Karpas-422 (cell line): ENCODE measurements at regions not wholly inside any gene's neighbourhood (a gene's known extent, or its start where the extent isn't known, plus 50 kb on each side); places are given as distances from the start of the nearest gene placed in this dataset.
A peak's percentile ranks its signal among the peaks of the same experiment; 100 is the strongest.

Experiments
- DNase-seq: peaks from one replicate; pipeline ENCODE4 v3.0.0-alpha.2; 2015
- H2AFZ ChIP-seq: fragments of 200-600 bp; sonication (generic); 2 replicates; pipeline ENCODE4 v1.6.1; 2014; ENCODE audit warnings: antibody characterized with exemption, low read length, mixed read lengths
- H3K27ac ChIP-seq: fragments of 200-600 bp; sonication (generic); 2 replicates; pipeline ENCODE4 v1.5.1; 2014; ENCODE audit warnings: mild to moderate bottlenecking, low read length, moderate library complexity
- H3K27me3 ChIP-seq: fragments of 200-600 bp; sonication (generic); 2 replicates; pipeline ENCODE4 v1.6.1; 2014; ENCODE audit warnings: low read length, mixed read lengths
- H3K36me3 ChIP-seq: fragments of 200-600 bp; sonication (generic); 2 replicates; pipeline ENCODE4 v1.6.1; 2014; ENCODE audit warnings: low read length, mixed read lengths; ENCODE audit not compliant: insufficient read depth
- H3K4me1 ChIP-seq: fragments of 200-600 bp; sonication (generic); 2 replicates; pipeline ENCODE4 v1.6.1; 2014; ENCODE audit warnings: mild to moderate bottlenecking, low read length, mixed read lengths
- H3K4me2 ChIP-seq: fragments of 200-600 bp; sonication (generic); 2 replicates; pipeline ENCODE4 v1.6.1; 2014; ENCODE audit warnings: low read length, low read depth, mild to moderate bottlenecking; ENCODE audit not compliant: poor library complexity, severe bottlenecking
- H3K4me3 ChIP-seq: fragments of 200-600 bp; sonication (generic); 2 replicates; pipeline ENCODE4 v1.5.1; 2014; ENCODE audit warnings: mild to moderate bottlenecking, antibody characterized with exemption, low read length, mixed read lengths
- H3K79me2 ChIP-seq: fragments of 200-600 bp; sonication (generic); 2 replicates; pipeline ENCODE4 v1.6.1; 2014; ENCODE audit warnings: mild to moderate bottlenecking, low read length, mixed read lengths
- H3K9ac ChIP-seq: fragments of 200-600 bp; sonication (generic); 2 replicates; pipeline ENCODE4 v1.6.0; 2014; ENCODE audit warnings: low read length
- H3K9me2 ChIP-seq: fragments of 200-600 bp; sonication (generic), shearing (Covaris generic); replicated peaks from 2 replicates; pipeline ENCODE4 v1.6.0; 2014; ENCODE audit warnings: mild to moderate bottlenecking, low read length, moderate library complexity; ENCODE audit not compliant: insufficient read depth
- H3K9me3 ChIP-seq: fragments of 300-700, 200-600 bp; sonication (generic); 2 replicates; pipeline ENCODE4 v1.6.1; 2014; ENCODE audit warnings: low read length, mixed read lengths
- H4K20me1 ChIP-seq: fragments of 200-600 bp; sonication (generic); 2 replicates; pipeline ENCODE4 v1.6.1; 2014; ENCODE audit warnings: mild to moderate bottlenecking, antibody characterized with exemption, low read length, low read depth; ENCODE audit not compliant: insufficient read depth

GRCh38 chr2:221097949-221098348, 474.2 kb downstream of the EPHA4 start:
- Histone ChIP-seq H2AFZ (no peak overlapping the region), H3K36me3 (no peaks in the 10 kb centered on the region)

DNA sequence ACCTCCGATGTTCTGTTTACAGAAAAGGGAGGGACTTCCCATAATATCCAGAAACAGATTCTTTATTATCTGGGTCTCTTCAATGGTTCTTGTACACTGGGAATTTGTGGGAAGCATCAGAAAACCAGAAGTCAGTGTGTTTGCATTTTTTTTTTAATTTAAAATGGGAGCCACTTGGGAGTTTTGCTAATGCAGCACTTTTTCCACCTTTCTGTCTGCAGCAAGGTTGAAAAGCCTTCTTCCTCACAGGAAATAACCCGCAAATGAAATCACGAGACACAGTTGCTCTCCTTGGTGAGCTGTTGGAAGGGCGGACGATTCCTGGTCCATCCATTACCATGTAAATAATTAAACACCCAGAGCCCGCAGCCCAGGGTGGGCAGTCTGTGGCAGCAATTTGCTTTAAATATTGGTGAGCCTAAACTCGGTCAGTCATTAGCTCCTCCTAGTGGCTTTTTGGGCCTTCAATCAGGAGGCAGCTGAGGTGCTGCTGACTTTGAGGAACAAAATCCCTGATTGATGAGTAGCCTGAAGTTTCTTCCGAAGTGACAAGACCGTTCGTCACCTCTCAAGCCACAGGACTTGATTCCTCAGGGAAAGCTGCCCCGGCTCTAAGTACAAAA, 471.5 kb downstream of the EPHA4 start:
- no peak overlapping the region for H3K27ac ChIP-seq
- no peaks in the 10 kb centered on the region for H3K9me2 ChIP-seq
- H3K27me3 ChIP-seq, result no peaks in the 10 kb centered on the region
- H2AFZ ChIP-seq, result no peak overlapping the region
- H3K36me3 ChIP-seq, result no peaks in the 10 kb centered on the region
- H3K9ac ChIP-seq, result no peak overlapping the region
- no peak overlapping the region for H3K4me2 ChIP-seq
- no peaks in the 10 kb centered on the region for H3K4me1 ChIP-seq
- H3K4me3 ChIP-seq, result no peak overlapping the region
- peak; percentile 62 for DNase-seq
- no peaks in the 10 kb centered on the region for H3K9me3 ChIP-seq
- H4K20me1 ChIP-seq, result no peaks in the 10 kb centered on the region
- no peaks in the 10 kb centered on the region for H3K79me2 ChIP-seq

More at GRCh38 chr2:221097949-221098348, 474.2 kb downstream of the EPHA4 start:
- Histone ChIP-seq H3K27ac (no peak overlapping the region), H3K9ac (no peak overlapping the region), H3K9me3 (no peaks in the 10 kb centered on the region), H3K4me3 (no peak overlapping the region), H3K4me1 (no peaks in the 10 kb centered on the region), H3K27me3 (no peaks in the 10 kb centered on the region), H3K4me2 (no peak overlapping the region), H4K20me1 (no peaks in the 10 kb centered on the region), H3K79me2 (no peaks in the 10 kb centered on the region), H3K9me2 (no peaks in the 10 kb centered on the region)
- DNase-seq, result no peak

- no peaks in the 10 kb centered on the region for H3K27me3 ChIP-seq
- H3K9me3 ChIP-seq, result no peaks in the 10 kb centered on the region
- no peak overlapping the region for H2AFZ ChIP-seq
- H3K4me3 ChIP-seq, result no peak overlapping the region
- no peaks in the 10 kb centered on the region for H3K4me1 ChIP-seq
- DNase-seq, result no peak
- H3K79me2 ChIP-seq, result no peaks in the 10 kb centered on the region
- H3K9ac ChIP-seq, result no peak overlapping the region
- no peaks in the 10 kb centered on the region for H3K9me2 ChIP-seq
- no peaks in the 10 kb centered on the region for H4K20me1 ChIP-seq
- H3K36me3 ChIP-seq, result no peaks in the 10 kb centered on the region
- no peak overlapping the region for H3K27ac ChIP-seq
- no peak overlapping the region for H3K4me2 ChIP-seq
Observed at GRCh38 chr2:221102896-221103688, 469.0 kb downstream of the EPHA4 start.

- Histone ChIP-seq H4K20me1 (no peaks in the 10 kb centered on the region), H3K9ac (no peak overlapping the region), H3K9me3 (no peaks in the 10 kb centered on the region), H3K4me2 (no peak overlapping the region), H2AFZ (no peak overlapping the region), H3K9me2 (no peaks in the 10 kb centered on the region), H3K4me3 (no peak overlapping the region), H3K36me3 (no peaks in the 10 kb centered on the region), H3K27ac (no peak overlapping the region), H3K27me3 (no peaks in the 10 kb centered on the region), H3K79me2 (no peaks in the 10 kb centered on the region), H3K4me1 (no peaks in the 10 kb centered on the region)
- DNase-seq, result no peak
Observed at GRCh38 chr2:221103930-221104329, 468.2 kb downstream of the EPHA4 start.

- Histone ChIP-seq H3K9me3 (no peaks in the 10 kb centered on the region), H3K27me3 (no peaks in the 10 kb centered on the region), H3K4me3 (no peak overlapping the region), H4K20me1 (no peaks in the 10 kb centered on the region), H3K4me2 (no peak overlapping the region), H3K9ac (no peak overlapping the region), H3K27ac (no peak overlapping the region), H3K36me3 (no peaks in the 10 kb centered on the region), H2AFZ (no peak overlapping the region), H3K9me2 (no peaks in the 10 kb centered on the region), H3K79me2 (no peaks in the 10 kb centered on the region), H3K4me1 (no peaks in the 10 kb centered on the region)
- no peak for DNase-seq
Observed at GRCh38 chr2:221104361-221104811, 467.7 kb downstream of the EPHA4 start.

DNA sequence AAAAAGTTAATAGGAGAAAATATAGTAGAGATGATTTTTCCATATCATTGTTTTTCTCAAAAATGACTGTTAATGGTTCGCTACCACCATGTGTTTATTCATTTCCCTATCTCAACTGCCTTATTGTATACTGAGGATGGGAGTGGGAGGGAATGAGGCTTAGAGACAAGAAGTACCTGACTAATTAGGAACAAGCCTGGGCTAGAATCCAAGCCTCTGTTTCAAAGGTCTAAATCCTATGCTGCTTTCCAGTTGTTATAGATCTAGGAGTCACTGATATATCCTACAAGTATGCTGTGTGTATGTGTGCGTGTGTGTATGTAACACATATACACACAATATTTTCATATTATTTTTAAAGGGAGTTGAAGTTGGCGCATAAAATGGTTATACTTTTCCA, 465.9 kb downstream of the EPHA4 start:
- Histone ChIP-seq H3K4me2 (no peak overlapping the region), H3K79me2 (no peaks in the 10 kb centered on the region), H3K9me2 (no peaks in the 10 kb centered on the region), H2AFZ (no peak overlapping the region), H3K9me3 (no peaks in the 10 kb centered on the region), H3K36me3 (no peaks in the 10 kb centered on the region), H4K20me1 (no peaks in the 10 kb centered on the region), H3K4me3 (no peak overlapping the region), H3K4me1 (no peaks in the 10 kb centered on the region), H3K9ac (no peak overlapping the region), H3K27ac (no peak overlapping the region), H3K27me3 (no peaks in the 10 kb centered on the region)
- DNase-seq, result no peak

DNA sequence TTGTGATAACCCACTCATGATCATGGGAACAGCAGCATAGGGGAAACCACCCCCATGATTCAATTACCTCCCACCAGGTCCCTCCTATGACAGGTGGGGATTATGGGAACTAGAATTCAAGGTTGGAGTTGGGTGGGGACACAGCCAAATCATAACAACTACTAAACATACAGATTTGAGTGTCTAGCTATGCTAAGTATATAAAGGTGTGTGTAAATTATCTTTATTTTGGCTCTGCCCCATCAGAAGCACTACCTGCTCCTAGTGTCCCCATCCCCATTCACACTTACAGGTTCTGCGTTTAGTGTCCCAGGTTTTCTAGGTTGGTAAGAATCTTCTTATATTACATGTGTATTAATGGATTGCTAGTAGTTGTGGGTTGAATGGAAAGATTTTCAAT, 464.7 kb downstream of the EPHA4 start:
- Histone ChIP-seq H3K9ac (no peak overlapping the region), H3K4me3 (no peak overlapping the region), H3K27me3 (no peaks in the 10 kb centered on the region), H3K4me2 (no peak overlapping the region), H3K9me3 (no peaks in the 10 kb centered on the region), H2AFZ (no peak overlapping the region), H3K36me3 (no peaks in the 10 kb centered on the region), H3K4me1 (no peaks in the 10 kb centered on the region), H4K20me1 (no peaks in the 10 kb centered on the region), H3K79me2 (no peaks in the 10 kb centered on the region), H3K9me2 (no peaks in the 10 kb centered on the region), H3K27ac (no peak overlapping the region)
- DNase-seq, result no peak

DNA sequence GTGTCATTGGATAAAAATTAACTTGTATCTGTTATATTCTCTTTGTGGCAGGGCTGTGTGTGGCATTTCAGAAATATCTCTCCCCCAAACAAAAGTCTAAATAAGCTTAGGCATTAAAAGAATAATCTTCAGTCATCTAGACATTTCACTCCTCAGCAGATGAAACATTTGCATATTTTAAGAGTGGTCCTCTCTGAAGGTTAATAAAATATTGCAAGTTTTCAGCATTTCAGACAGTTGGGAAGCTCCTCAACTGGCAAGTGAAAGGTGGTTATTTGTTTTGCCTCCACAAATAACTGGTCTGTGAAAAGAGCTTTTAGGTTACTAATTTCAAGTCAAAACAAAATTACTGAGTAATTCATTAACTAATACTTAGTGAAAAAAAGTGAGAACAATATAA, 462.6 kb downstream of the EPHA4 start:
- Histone ChIP-seq H3K4me3 (no peak overlapping the region), H3K27ac (no peak overlapping the region), H3K4me2 (no peak overlapping the region), H3K79me2 (no peaks in the 10 kb centered on the region), H3K36me3 (no peaks in the 10 kb centered on the region), H4K20me1 (no peaks in the 10 kb centered on the region), H2AFZ (no peak overlapping the region), H3K4me1 (no peaks in the 10 kb centered on the region), H3K9ac (no peak overlapping the region), H3K27me3 (no peaks in the 10 kb centered on the region), H3K9me2 (no peaks in the 10 kb centered on the region), H3K9me3 (no peaks in the 10 kb centered on the region)
- DNase-seq, result no peak
